NCI-H748 treated with DMSO at 0.1 percent for 48 hours (cell line): ENCODE measurements at regions not wholly inside any gene's neighbourhood (a gene's known extent, or its start where the extent isn't known, plus 50 kb on each side); places are given as distances from the start of the nearest gene placed in this dataset.
"Not testable (repeated sequence)": the region's sequence is repeated elsewhere in the genome, so short reads cannot be mapped to it uniquely, and the experiment has no call there.

Experiments used
- DNase-seq: peaks from one replicate; lab custom pipeline; 2025; lab: John Stamatoyannopoulos, UW

GRCh38 chr1:182227864-182228547, 163.6 kb downstream of the GLUL start:
- peak; percentile 53 for DNase-seq

- no peak for DNase-seq
Measured at GRCh38 chr1:182226618-182227017, 165.0 kb downstream of the GLUL start.

GRCh38 chr1:182225755-182226154, 164.2 kb upstream of the ZNF648 start:
- not testable (repeated sequence) for DNase-seq

- DNase-seq = not testable (repeated sequence)
Measured at GRCh38 chr1:182221990-182222389, 160.5 kb upstream of the ZNF648 start.

GRCh38 chr1:182221367-182221766, 159.9 kb upstream of the ZNF648 start:
- DNase-seq = not testable (repeated sequence)

GRCh38 chr1:182217967-182218366, 156.5 kb upstream of the ZNF648 start:
- no peak for DNase-seq

GRCh38 chr1:182217071-182217470, 155.6 kb upstream of the ZNF648 start:
- DNase-seq = no peak

GRCh38 chr1:182215764-182216163, 154.3 kb upstream of the ZNF648 start:
- DNase-seq = no peak

- DNase-seq = no peak
Measured at GRCh38 chr1:182213163-182213562, 151.7 kb upstream of the ZNF648 start.

GRCh38 chr1:182211386-182211785, 149.9 kb upstream of the ZNF648 start:
- DNase-seq = no peak

GRCh38 chr1:182210417-182210816, 148.9 kb upstream of the ZNF648 start:
- no peak for DNase-seq

- no peak for DNase-seq
Measured at GRCh38 chr1:182207300-182207699, 145.8 kb upstream of the ZNF648 start.

GRCh38 chr1:182206626-182207239, 145.2 kb upstream of the ZNF648 start:
- no peak for DNase-seq

- no peak for DNase-seq
Measured at GRCh38 chr1:182205351-182206022, 144.0 kb upstream of the ZNF648 start.

- DNase-seq = no peak
Measured at GRCh38 chr1:182203191-182203875, 141.8 kb upstream of the ZNF648 start.

GRCh38 chr1:182201490-182201889, 140.0 kb upstream of the ZNF648 start:
- DNase-seq = not testable (repeated sequence)

- DNase-seq = no peak
Measured at GRCh38 chr1:182200025-182200812, 138.7 kb upstream of the ZNF648 start.

- DNase-seq = no peak
Measured at GRCh38 chr1:182198006-182198605, 136.6 kb upstream of the ZNF648 start.

GRCh38 chr1:182196897-182197870, 135.7 kb upstream of the ZNF648 start:
- DNase-seq = no peak

- no peak for DNase-seq
Measured at GRCh38 chr1:182195733-182196132, 134.2 kb upstream of the ZNF648 start.
